ENCODE measurements at regions not wholly inside any gene's neighbourhood (a gene's known extent, or its start where the extent isn't known, plus 50 kb on each side); places are given as distances from the start of the nearest gene placed in this dataset.

GRCh38 chr10:43774234-43774769 is 125.6 kb upstream of the ZNF32 start:
- intact Hi-C loops (cut with DNase I) = no loop called here
- no peaks in the 10 kb centered on the region for H3K36me3 ChIP-seq
- TF ChIP-seq CTCF (IDR thresholded peaks at IDR 0.05) = no peak

GRCh38 chr10:43773736-43774135 is 125.1 kb upstream of the ZNF32 start:
- intact Hi-C loops (cut with DNase I) = no loop called here
- no peak overlapping the region for H3K27ac ChIP-seq
- DNase-seq = no peak
- no peaks in the 10 kb centered on the region for H3K4me1 ChIP-seq
- no peaks in the 10 kb centered on the region for H3K27me3 ChIP-seq
- no peak overlapping the region for H3K4me3 ChIP-seq
- no peaks in the 10 kb centered on the region for H3K36me3 ChIP-seq
- H3K9me3 ChIP-seq = no peaks in the 10 kb centered on the region
- TF ChIP-seq CTCF (IDR thresholded peaks at IDR 0.05) = no peak
- H3K9ac ChIP-seq (ENCODE audit: low read depth in 2 of 2, low read length in 2 of 2) = no peak overlapping the region

More at GRCh38 chr10:43774234-43774769, 125.6 kb upstream of the ZNF32 start:
- Histone ChIP-seq H3K9me3 (no peaks in the 10 kb centered on the region), H3K27ac (no peak overlapping the region), H3K4me1 (no peaks in the 10 kb centered on the region), H3K27me3 (no peaks in the 10 kb centered on the region), H3K9ac (ENCODE audit: low read depth in 2 of 2, low read length in 2 of 2) (no peak overlapping the region), H3K4me3 (no peak overlapping the region)
- DNase-seq = no peak

- DNase-seq = no peak
- intact Hi-C loops (cut with DNase I) = no loop called here
- H3K27ac ChIP-seq = no peak overlapping the region
- no peak for TF ChIP-seq CTCF (IDR thresholded peaks at IDR 0.05)
- no peaks in the 10 kb centered on the region for H3K4me1 ChIP-seq
- H3K27me3 ChIP-seq = no peaks in the 10 kb centered on the region
- H3K4me3 ChIP-seq = no peak overlapping the region
- H3K9ac ChIP-seq (ENCODE audit: low read depth in 2 of 2, low read length in 2 of 2) = no peak overlapping the region
- no peaks in the 10 kb centered on the region for H3K9me3 ChIP-seq
- no peaks in the 10 kb centered on the region for H3K36me3 ChIP-seq
Measured at GRCh38 chr10:43772171-43772570, 123.5 kb upstream of the ZNF32 start.

GRCh38 chr10:43771675-43772074 is 123.0 kb upstream of the ZNF32 start:
- no peak overlapping the region for H3K9ac ChIP-seq (ENCODE audit: low read depth in 2 of 2, low read length in 2 of 2)
- no peak overlapping the region for H3K4me3 ChIP-seq
- TF ChIP-seq CTCF (IDR thresholded peaks at IDR 0.05) = no peak
- H3K4me1 ChIP-seq = no peaks in the 10 kb centered on the region
- H3K9me3 ChIP-seq = no peaks in the 10 kb centered on the region
- no peaks in the 10 kb centered on the region for H3K27me3 ChIP-seq
- H3K36me3 ChIP-seq = no peaks in the 10 kb centered on the region
- DNase-seq = no peak
- no peak overlapping the region for H3K27ac ChIP-seq
- intact Hi-C loops (cut with DNase I) = no loop called here

GRCh38 chr10:43765516-43765915 is 116.8 kb upstream of the ZNF32 start:
- no peak overlapping the region for H3K9ac ChIP-seq (ENCODE audit: low read depth in 2 of 2, low read length in 2 of 2)
- no peak for DNase-seq
- TF ChIP-seq CTCF (IDR thresholded peaks at IDR 0.05) = no peak
- no peaks in the 10 kb centered on the region for H3K9me3 ChIP-seq
- H3K36me3 ChIP-seq = no peaks in the 10 kb centered on the region
- no peak overlapping the region for H3K4me3 ChIP-seq
- H3K27me3 ChIP-seq = no peaks in the 10 kb centered on the region
- H3K27ac ChIP-seq = no peak overlapping the region
- no peaks in the 10 kb centered on the region for H3K4me1 ChIP-seq
- intact Hi-C loops (cut with DNase I) = no loop called here
